ENCODE measurements at regions not wholly inside any gene's neighbourhood (a gene's known extent, or its start where the extent isn't known, plus 50 kb on each side); places are given as distances from the start of the nearest gene placed in this dataset.

GRCh38 chr1:83718338-83718737 lies 280.6 kb downstream of the TTLL7 start:
- FAIRE-seq: no peak

DNA sequence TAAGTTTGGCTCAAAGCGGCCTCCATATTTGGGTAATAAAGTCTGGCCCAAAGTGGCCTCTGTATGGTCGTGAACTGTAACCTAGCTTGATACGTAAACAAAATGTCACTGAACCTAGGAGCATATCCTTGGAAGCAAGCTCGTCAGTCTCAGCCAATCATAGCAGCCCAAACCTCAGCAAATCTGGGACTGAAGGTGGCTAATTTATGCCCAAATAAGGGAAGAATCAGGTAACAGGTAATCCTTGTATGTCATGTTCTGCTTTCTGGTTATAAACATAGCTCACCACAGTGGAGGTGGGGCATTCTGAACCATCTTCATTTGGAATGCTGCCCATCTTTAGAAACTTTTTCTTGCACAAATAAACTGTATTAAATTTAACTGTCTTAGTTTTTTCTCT lies 281.1 kb downstream of the TTLL7 start:
- FAIRE-seq: no peak

GRCh38 chr1:83716641-83717040 lies 282.3 kb downstream of the TTLL7 start:
- no peak for FAIRE-seq

DNA sequence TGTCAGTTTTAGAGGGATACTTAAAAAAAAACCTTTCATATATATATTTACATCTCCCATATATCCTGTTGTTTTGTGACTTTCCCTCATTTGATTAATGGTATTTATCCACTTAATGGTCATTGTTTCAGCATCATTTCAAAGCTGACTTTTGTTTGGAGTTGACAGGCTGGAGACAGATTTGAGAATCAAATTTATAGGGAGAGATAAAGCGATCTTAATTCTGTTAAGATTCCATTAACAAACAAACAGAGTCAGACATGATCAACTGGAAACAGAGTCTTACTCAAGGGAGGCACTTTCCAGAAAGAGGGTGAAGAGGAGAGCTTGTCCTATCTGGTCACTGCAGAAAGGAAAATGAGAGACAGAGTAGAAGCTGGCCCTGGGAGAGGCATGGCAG lies 283.4 kb downstream of the TTLL7 start:
- FAIRE-seq: no peak

- no peak for FAIRE-seq
These were observed 289.3 kb downstream of the TTLL7 start for GRCh38 chr1:83709662-83710061.

GRCh38 chr1:83706354-83706938 lies 292.5 kb downstream of the TTLL7 start:
- no peak for FAIRE-seq

DNA sequence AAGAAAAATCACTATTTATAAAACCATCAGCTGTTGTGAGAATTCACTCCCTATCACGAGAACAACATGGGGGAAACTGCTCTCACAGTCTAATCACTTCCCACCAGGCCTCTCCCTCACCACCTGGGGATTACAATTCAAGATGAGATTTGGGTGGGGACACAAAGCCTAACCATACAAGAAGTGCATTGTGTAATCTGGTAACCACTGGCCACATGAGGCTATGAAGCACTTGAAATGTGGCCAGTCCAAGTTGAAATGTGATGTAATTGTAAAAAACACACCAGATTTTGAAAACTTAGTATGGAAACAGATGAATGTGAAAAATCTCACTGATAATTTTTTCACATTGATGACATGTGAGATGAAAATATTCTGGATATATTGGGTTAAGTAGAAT lies 293.8 kb downstream of the TTLL7 start:
- FAIRE-seq: no peak

- no peak for FAIRE-seq
These were observed 294.6 kb downstream of the TTLL7 start for GRCh38 chr1:83704350-83704749.

GRCh38 chr1:83702356-83702755 lies 296.6 kb downstream of the TTLL7 start:
- no peak for FAIRE-seq

GRCh38 chr1:83701355-83701754 lies 297.6 kb downstream of the TTLL7 start:
- FAIRE-seq: no peak

GRCh38 chr1:83698644-83699043 lies 300.3 kb downstream of the TTLL7 start:
- FAIRE-seq: no peak

DNA sequence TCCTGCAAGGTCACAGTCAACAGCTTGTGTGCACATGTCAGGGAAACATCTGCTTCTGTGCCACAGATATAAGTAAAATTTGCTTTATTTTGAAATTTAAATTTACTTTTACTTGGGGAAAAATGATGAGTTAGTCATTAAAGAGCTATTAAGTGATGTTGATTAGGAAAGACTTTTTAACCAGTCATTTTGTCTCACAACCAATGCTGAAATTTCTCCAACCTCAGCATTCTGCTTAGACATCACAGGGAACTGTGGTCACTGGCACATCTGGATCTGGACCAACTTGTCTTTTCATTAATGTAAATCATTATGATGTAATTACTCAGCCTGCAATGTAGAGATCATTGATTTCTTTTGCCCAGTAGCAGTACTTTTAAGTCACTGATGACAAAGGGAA lies 301.0 kb downstream of the TTLL7 start:
- FAIRE-seq: no peak

- FAIRE-seq: no peak
These were observed 301.7 kb downstream of the TTLL7 start for GRCh38 chr1:83697220-83697619.

DNA sequence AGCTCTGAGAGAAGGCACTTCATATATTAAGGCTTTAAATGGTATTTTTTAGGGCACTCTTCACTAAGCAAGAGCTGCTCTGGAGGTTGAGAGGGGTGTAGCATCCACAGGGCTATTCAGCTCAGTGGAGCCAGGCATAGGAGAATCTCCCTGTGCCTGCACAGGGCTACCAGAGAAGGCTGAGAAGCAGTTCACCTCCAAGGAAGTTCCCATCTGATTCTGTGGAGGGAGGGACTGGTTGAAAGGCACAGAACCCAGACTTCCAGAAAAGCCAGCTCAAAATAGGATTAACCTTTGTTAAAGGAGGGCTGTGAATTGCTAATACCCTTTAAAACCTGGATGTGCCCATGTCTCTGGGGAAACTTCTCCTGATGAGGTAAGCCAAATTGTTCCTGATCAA lies 304.5 kb downstream of the TTLL7 start:
- FAIRE-seq: no peak

DNA sequence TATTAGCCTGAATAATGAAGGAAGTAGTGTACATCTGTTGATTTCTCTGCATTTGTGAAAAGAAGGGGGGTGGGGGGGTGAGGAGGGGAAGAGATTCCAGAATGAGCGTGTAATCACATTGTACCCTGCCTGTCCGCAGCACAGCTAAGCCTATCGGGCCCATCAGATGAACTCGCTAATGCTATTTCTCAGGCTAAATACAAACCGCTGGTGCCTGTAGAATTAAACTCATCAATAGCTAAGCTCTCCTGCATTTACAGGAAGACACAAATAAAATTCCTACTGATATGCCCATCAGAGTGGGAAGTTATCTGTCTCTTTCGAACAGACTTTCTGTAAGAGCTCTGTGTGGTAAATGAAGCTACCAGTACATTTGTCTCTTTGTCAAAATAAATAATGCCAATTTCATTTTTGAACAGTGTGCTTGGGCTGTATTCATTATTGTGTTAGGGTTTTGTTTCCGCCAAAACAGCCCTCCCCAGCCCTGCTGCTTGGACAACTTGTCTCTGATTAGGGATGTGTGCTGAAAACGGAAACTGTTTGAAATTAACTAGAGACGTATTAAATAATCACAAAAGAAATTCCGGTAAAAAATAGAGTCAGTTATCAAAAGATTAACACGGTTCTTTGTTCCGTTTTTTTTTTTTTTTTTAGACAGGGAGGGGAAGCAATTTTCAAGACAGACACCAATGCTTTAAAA lies 305.4 kb downstream of the TTLL7 start:
- FAIRE-seq: no peak

GRCh38 chr1:83692524-83693381 lies 306.2 kb downstream of the TTLL7 start:
- FAIRE-seq: no peak

DNA sequence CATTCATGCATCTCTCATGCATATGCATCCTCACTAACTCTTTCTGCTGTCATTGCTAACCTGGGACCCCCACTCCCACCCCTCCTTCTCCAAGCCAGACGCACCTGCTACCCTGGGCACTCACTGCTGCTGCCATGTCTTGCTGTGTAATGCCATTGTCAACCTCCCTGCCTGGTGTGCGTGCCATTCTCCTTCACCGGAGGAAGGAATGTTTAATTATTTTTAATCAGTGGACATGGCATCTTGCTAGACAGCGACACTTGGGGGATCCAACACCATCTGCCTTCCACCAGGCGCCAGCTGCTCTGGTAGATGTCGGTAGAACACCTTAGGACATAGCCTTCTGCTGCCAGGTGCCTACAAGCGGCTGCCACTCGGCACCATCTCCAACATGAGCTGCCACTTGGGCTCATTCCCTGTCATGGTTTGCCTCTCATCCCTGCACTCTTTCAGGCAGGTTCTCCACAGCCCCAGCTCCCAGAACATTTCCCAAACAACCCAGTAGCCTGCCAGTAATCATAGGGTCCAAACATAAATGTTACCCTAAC lies 306.9 kb downstream of the TTLL7 start:
- no peak for FAIRE-seq

- FAIRE-seq: no peak
These were observed 308.7 kb downstream of the TTLL7 start for GRCh38 chr1:83689921-83690868.

DNA sequence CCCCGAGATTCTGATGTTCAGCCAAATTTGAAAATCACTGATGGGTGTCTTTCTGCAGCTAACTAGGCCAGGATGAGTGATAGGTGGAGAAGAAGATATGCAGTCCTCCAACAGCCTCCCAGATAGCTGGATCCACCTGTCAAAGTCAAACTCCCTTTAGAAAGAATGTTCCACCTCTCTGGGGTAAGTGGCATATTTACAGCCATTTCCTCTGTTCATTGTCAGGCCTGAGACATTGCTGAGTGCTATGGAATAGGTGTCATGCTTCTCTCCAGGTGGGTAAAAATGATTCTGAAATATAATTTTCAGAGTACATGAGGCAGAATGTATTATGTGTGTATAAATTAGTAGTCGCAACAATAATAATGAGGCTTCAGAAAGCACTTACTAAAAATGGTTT lies 316.8 kb downstream of the TTLL7 start:
- FAIRE-seq: no peak

DNA sequence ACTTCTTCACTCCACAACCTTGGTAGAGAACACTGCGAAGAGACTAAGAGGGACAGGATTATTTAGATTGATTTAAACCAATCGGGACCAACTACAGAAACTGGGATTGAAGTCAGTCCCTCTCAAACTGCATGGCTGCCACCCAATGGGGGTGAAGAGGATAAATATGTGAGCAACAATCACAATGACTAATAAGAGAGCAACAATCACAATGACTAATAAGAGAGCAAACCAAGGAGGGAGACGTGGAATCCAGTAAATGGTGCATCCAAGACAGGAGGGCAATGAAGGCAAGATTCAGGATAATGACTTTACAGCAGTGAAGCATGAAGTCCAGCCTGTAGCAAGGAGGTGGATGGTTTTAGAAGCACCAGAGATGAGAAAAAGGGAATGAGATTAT lies 322.8 kb downstream of the TTLL7 start:
- FAIRE-seq: no peak

GRCh38 chr1:83673312-83673711 lies 325.6 kb downstream of the TTLL7 start:
- FAIRE-seq: no peak

DNA sequence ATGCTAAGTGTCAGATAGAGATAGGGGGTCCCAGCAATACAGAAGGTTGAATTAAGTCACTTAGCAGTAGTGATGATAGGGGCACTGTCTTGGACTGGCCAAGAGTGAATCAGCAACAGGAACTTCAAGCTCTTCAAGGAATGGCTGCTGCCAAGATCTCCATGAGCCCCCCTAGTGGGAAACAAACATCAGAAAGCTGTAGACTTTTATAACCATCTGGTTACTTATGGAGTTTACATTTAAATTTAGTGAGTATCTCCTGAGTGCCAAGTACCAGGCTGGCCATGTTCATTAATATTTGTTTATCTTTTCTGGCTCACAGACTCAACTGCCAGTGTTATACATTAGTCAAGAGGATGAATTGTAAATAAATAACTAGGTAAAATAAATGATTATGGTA lies 327.3 kb downstream of the TTLL7 start:
- no peak for FAIRE-seq
